ENCODE measurements at regions not wholly inside any gene's neighbourhood (a gene's known extent, or its start where the extent isn't known, plus 50 kb on each side); places are given as distances from the start of the nearest gene placed in this dataset.

GRCh38 chr3:135636596-135636995, 328.9 kb upstream of the PPP2R3A start:
- TF ChIP-seq, protein P1, sequence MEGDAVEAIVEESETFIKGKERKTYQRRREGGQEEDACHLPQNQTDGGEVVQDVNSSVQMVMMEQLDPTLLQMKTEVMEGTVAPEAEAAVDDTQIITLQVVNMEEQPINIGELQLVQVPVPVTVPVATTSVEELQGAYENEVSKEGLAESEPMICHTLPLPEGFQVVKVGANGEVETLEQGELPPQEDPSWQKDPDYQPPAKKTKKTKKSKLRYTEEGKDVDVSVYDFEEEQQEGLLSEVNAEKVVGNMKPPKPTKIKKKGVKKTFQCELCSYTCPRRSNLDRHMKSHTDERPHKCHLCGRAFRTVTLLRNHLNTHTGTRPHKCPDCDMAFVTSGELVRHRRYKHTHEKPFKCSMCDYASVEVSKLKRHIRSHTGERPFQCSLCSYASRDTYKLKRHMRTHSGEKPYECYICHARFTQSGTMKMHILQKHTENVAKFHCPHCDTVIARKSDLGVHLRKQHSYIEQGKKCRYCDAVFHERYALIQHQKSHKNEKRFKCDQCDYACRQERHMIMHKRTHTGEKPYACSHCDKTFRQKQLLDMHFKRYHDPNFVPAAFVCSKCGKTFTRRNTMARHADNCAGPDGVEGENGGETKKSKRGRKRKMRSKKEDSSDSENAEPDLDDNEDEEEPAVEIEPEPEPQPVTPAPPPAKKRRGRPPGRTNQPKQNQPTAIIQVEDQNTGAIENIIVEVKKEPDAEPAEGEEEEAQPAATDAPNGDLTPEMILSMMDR (IDR thresholded peaks at IDR 0.05): no peak
- no peak for TF ChIP-seq POLR2A (IDR thresholded peaks at IDR 0.05)
- TF ChIP-seq POLR2AphosphoS5 (IDR thresholded peaks at IDR 0.05; ENCODE audit: insufficient read depth in 1 of 2, low read depth in 1 of 2): no peak
- intact Hi-C loops (cut with DNase I): no loop called here
- no peak for DNase-seq (ENCODE audit: extremely low spot score in 2 of 2)
- Histone ChIP-seq H3K4me3 (no peak overlapping the region), H3K4me1 (no peaks in the 10 kb centered on the region), H3K27me3 (no peaks in the 10 kb centered on the region), H3K27ac (no peak overlapping the region), H3K36me3 (no peaks in the 10 kb centered on the region), H3K9me3 (no peaks in the 10 kb centered on the region)

- Histone ChIP-seq H3K4me1 (no peaks in the 10 kb centered on the region), H3K9me3 (no peaks in the 10 kb centered on the region), H3K27me3 (no peaks in the 10 kb centered on the region), H3K36me3 (no peaks in the 10 kb centered on the region), H3K27ac (no peak overlapping the region), H3K4me3 (no peak overlapping the region)
- intact Hi-C loops (cut with DNase I): no loop called here
- DNase-seq (ENCODE audit: extremely low spot score in 2 of 2): no peak
- TF ChIP-seq, protein P1 (IDR thresholded peaks at IDR 0.05): no peak
- TF ChIP-seq POLR2A (IDR thresholded peaks at IDR 0.05) (no peak), POLR2AphosphoS5 (IDR thresholded peaks at IDR 0.05; ENCODE audit: insufficient read depth in 1 of 2, low read depth in 1 of 2) (no peak)
These were observed 328.5 kb upstream of the PPP2R3A start for GRCh38 chr3:135637013-135637412.

DNA sequence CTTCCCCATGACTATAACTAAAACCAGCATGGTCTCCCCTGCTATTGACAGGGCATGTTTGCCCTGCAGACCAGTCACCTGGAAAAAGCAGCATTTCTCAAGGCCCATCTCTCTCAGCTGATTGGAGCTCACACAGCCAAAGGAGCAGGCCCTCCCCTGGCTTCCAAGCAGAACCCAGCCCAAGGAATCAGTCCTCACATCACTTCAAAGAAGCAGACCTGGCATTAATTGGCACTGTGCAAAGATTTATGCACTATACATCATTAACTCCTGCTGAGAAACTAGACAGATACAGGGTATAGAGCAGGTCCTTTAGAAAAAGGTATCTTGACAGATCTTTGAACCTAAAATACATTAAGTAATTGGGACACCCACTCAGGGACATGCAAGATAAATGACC, 323.8 kb upstream of the PPP2R3A start:
- Histone ChIP-seq H3K9me3 (no peaks in the 10 kb centered on the region), H3K36me3 (no peaks in the 10 kb centered on the region), H3K27me3 (no peaks in the 10 kb centered on the region), H3K4me1 (no peaks in the 10 kb centered on the region), H3K27ac (no peak overlapping the region), H3K4me3 (no peak overlapping the region)
- no peak for DNase-seq (ENCODE audit: extremely low spot score in 2 of 2)
- intact Hi-C loops (cut with DNase I): no loop called here
- TF ChIP-seq POLR2A (IDR thresholded peaks at IDR 0.05) (no peak), POLR2AphosphoS5 (IDR thresholded peaks at IDR 0.05; ENCODE audit: insufficient read depth in 1 of 2, low read depth in 1 of 2) (no peak)
- TF ChIP-seq, protein P1 (IDR thresholded peaks at IDR 0.05): no peak

DNA sequence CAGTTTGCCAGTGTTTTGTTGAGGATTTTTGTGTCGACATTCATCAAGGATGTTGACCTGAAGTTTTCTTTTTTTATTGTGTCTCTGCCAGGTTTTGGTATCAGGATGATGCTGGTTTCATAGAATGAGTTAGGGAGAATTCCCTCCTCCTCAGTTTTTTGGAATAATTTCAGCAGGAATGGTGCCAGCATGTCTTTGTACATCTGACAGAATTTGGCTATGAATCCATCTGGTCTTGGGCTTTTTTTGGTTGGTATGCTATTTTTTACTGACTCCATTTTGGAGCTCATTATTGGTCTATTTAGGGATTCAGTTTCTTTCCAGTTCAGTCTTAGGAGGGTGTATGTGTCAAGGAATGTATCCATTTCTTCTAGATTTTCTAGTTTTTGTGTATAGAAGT, 320.0 kb upstream of the PPP2R3A start:
- no peaks in the 10 kb centered on the region for H3K27me3 ChIP-seq
- no peak for DNase-seq (ENCODE audit: extremely low spot score in 2 of 2)
- H3K9me3 ChIP-seq: no peaks in the 10 kb centered on the region
- TF ChIP-seq POLR2A (IDR thresholded peaks at IDR 0.05) (no peak), POLR2AphosphoS5 (IDR thresholded peaks at IDR 0.05; ENCODE audit: insufficient read depth in 1 of 2, low read depth in 1 of 2) (no peak)
- TF ChIP-seq, protein P1 (IDR thresholded peaks at IDR 0.05): no peak
- no peak overlapping the region for H3K27ac ChIP-seq
- intact Hi-C loops (cut with DNase I): no loop called here
- no peak overlapping the region for H3K4me3 ChIP-seq
- no peaks in the 10 kb centered on the region for H3K4me1 ChIP-seq
- H3K36me3 ChIP-seq: no peaks in the 10 kb centered on the region

DNA sequence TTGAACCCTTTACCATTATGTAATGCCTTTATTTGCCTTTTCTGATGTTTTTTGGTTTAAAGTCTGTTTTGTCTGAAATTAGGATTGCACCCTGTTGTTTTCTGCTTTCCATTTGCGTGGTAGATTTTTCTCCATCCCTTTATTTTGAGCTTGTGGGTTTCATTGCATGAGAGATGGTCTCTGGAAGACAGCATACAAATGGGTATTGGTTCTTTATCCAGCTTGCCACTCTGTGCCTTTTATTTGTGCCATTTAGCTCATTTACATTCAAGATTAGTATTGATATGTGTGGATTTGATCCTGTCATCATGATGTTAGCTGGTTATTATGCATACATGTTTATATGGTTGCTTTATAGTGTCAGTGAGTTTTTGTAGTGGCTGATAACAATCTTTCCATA, 318.7 kb upstream of the PPP2R3A start:
- intact Hi-C loops (cut with DNase I): no loop called here
- Histone ChIP-seq H3K4me3 (no peak overlapping the region), H3K36me3 (no peaks in the 10 kb centered on the region), H3K9me3 (no peaks in the 10 kb centered on the region), H3K27me3 (no peaks in the 10 kb centered on the region), H3K4me1 (no peaks in the 10 kb centered on the region), H3K27ac (no peak overlapping the region)
- DNase-seq (ENCODE audit: extremely low spot score in 2 of 2): no peak
- TF ChIP-seq, protein P1 (IDR thresholded peaks at IDR 0.05): no peak
- TF ChIP-seq POLR2A (IDR thresholded peaks at IDR 0.05) (no peak), POLR2AphosphoS5 (IDR thresholded peaks at IDR 0.05; ENCODE audit: insufficient read depth in 1 of 2, low read depth in 1 of 2) (no peak)
